H1 (cell line): ENCODE measurements at regions not wholly inside any gene's neighbourhood (a gene's known extent, or its start where the extent isn't known, plus 50 kb on each side); places are given as distances from the start of the nearest gene placed in this dataset.

ENCODE experiments used
- CTCF ChIA-PET: fragments of 300-600 bp; sonication (Branson Sonifier 250); formaldehyde crosslinking; loops from one replicate; lab custom pipeline; 2021; ENCODE audit not compliant: partially characterized antibody; lab: Charles Lee
- POLR2A ChIA-PET: fragments of 300-600 bp; sonication (Branson Sonifier 250); formaldehyde crosslinking; loops from one replicate; lab custom pipeline; 2021; ENCODE audit warnings: inconsistent platforms; ENCODE audit not compliant: partially characterized antibody; lab: Charles Lee
- DNase-seq, 2 experiments: peaks; one replicate each; pipeline versions ENCODE4 v3.0.0 to v3.0.0-alpha.2; 2010 to 2022; ENCODE audit warnings: low spot score in 2 of 2, low read depth in 1 of 2, mixed read lengths in 1 of 2
- FAIRE-seq: peaks from 2 replicates; lab custom pipeline; 2011; peaks lifted over from hg19 to GRCh38; lab: Jason Lieb, UNC
- H2AFZ ChIP-seq: 2 replicates; pipeline ENCODE4 v1.8.1; 2012; ENCODE audit warnings: low read length, inconsistent platforms
- H2AK5ac ChIP-seq: 2 replicates; pipeline ENCODE4 v1.6.1; 2013; ENCODE audit warnings: low read depth, low read length
- H2BK120ac ChIP-seq: replicated peaks from 2 replicates; pipeline ENCODE3; 2013; ENCODE audit warnings: low read depth, low read length, inconsistent platforms
- H2BK12ac ChIP-seq: 2 replicates; pipeline ENCODE4 v1.6.1; 2013; ENCODE audit warnings: low read depth, low read length
- H2BK15ac ChIP-seq: 2 replicates; pipeline ENCODE4 v1.6.1; 2013; ENCODE audit warnings: low read length
- H2BK20ac ChIP-seq: 2 replicates; pipeline ENCODE4 v1.6.1; 2013; ENCODE audit warnings: low read length
- H2BK5ac ChIP-seq: 2 replicates; pipeline ENCODE4 v1.6.1; 2013; ENCODE audit warnings: low read depth, low read length
- H3K14ac ChIP-seq: 2 replicates; pipeline ENCODE4 v1.6.1; 2013; ENCODE audit warnings: inconsistent platforms; ENCODE audit not compliant: insufficient read length
- H3K18ac ChIP-seq: 2 replicates; pipeline ENCODE4 v1.6.1; 2013; ENCODE audit warnings: low read length; ENCODE audit errors: extremely low read depth
- H3K23ac ChIP-seq: 2 replicates; pipeline ENCODE4 v1.6.1; 2013; ENCODE audit warnings: inconsistent platforms; ENCODE audit not compliant: insufficient read length
- H3K23me2 ChIP-seq: 2 replicates; pipeline ENCODE4 v1.6.1; 2013; ENCODE audit warnings: low read depth, low read length
- H3K27ac ChIP-seq: 2 replicates; pipeline ENCODE4 v1.6.1; 2011; ENCODE audit warnings: low read depth, low read length, inconsistent platforms
- H3K27me3 ChIP-seq, 4 experiments: replicated peaks in 1 of 4; 1 replicate in 1 of 4; 2 replicates in 3 of 4; pipeline versions ENCODE4 v1.6.1 to v1.8.1; 2011 to 2013; ENCODE audit warnings: low read length in 3 of 4, mild to moderate bottlenecking in 3 of 4, inconsistent platforms in 2 of 4, mixed read lengths in 2 of 4, moderate library complexity in 1 of 4; ENCODE audit not compliant: control insufficient read depth in 3 of 4, insufficient read depth in 3 of 4; ENCODE audit errors: extremely low read depth in 1 of 4
- H3K36me3 ChIP-seq, 4 experiments: 2 replicates each; pipeline versions ENCODE4 v1.6.1 to v1.8.1; 2011 to 2013; ENCODE audit warnings: mild to moderate bottlenecking in 4 of 4, low read length in 3 of 4, moderate library complexity in 2 of 4, control low read depth in 1 of 4, inconsistent platforms in 1 of 4; ENCODE audit not compliant: insufficient read depth in 4 of 4, control insufficient read depth in 2 of 4
- H3K4ac ChIP-seq: replicated peaks from 2 replicates; pipeline ENCODE3; 2013; ENCODE audit warnings: low read length, low read depth, mixed read lengths, inconsistent platforms; ENCODE audit not compliant: insufficient read length
- H3K4me1 ChIP-seq, 4 experiments: replicated peaks in 1 of 4; 1 replicate in 1 of 4; 2 replicates in 3 of 4; pipeline versions ENCODE4 v1.6.1 to v1.8.1; 2011 to 2013; ENCODE audit warnings: low read length in 3 of 4, inconsistent platforms in 2 of 4, mixed read lengths in 1 of 4; ENCODE audit not compliant: insufficient read depth in 4 of 4, control insufficient read depth in 3 of 4
- H3K4me2 ChIP-seq, 2 experiments: 2 replicates each; pipeline versions ENCODE4 v1.6.1 to v1.8.1; 2011 to 2013; ENCODE audit warnings: low read depth in 2 of 2, low read length in 2 of 2, control low read depth in 1 of 2, inconsistent platforms in 1 of 2, mild to moderate bottlenecking in 1 of 2; ENCODE audit not compliant: insufficient read depth in 1 of 2
- H3K4me3 ChIP-seq, 4 experiments: fragments of 200-600, 300-600 bp in 1 of 4; sonication (generic), shearing (Covaris generic), sonication (Bioruptor Twin) in 1 of 4; 2 replicates each; pipeline versions ENCODE4 v1.5.1 to v1.8.1; 2011 to 2016; ENCODE audit warnings: low read length in 4 of 4, low read depth in 3 of 4, control low read depth in 2 of 4, inconsistent platforms in 2 of 4, mild to moderate bottlenecking in 2 of 4, mixed read lengths in 1 of 4, moderate library complexity in 1 of 4; ENCODE audit not compliant: insufficient read depth in 2 of 4; ENCODE audit errors: extremely low read depth in 1 of 4
- H3K56ac ChIP-seq: replicated peaks from 2 replicates; pipeline ENCODE3; 2013; ENCODE audit warnings: low read depth, mild to moderate bottlenecking, mixed read lengths, low read length, inconsistent platforms; ENCODE audit not compliant: insufficient read length
- H3K79me1 ChIP-seq: 2 replicates; pipeline ENCODE4 v1.6.1; 2013; ENCODE audit warnings: low read depth, low read length, control low read depth
- H3K79me2 ChIP-seq, 2 experiments: 2 replicates each; pipeline versions ENCODE4 v1.6.1 to v1.8.1; 2012 to 2013; ENCODE audit warnings: low read length in 2 of 2, mild to moderate bottlenecking in 2 of 2, inconsistent platforms in 1 of 2; ENCODE audit not compliant: insufficient read depth in 2 of 2, control insufficient read depth in 1 of 2
- H3K9ac ChIP-seq, 4 experiments: replicated peaks in 1 of 4; 1 replicate in 1 of 4; 2 replicates in 3 of 4; pipeline versions ENCODE4 v1.6.1 to v1.8.1; 2011 to 2013; ENCODE audit warnings: low read depth in 3 of 4, low read length in 3 of 4, control low read depth in 2 of 4, mild to moderate bottlenecking in 2 of 4, moderate library complexity in 2 of 4, inconsistent platforms in 1 of 4; ENCODE audit errors: extremely low read depth in 1 of 4
- H3K9me3 ChIP-seq, 2 experiments: 2 replicates each; pipeline versions ENCODE4 v1.6.1 to v1.8.1; 2012 to 2013; ENCODE audit warnings: mild to moderate bottlenecking in 2 of 2, moderate library complexity in 2 of 2, control low read depth in 1 of 2, inconsistent platforms in 1 of 2, low read depth in 1 of 2, low read length in 1 of 2, mixed read lengths in 1 of 2; ENCODE audit not compliant: insufficient read depth in 2 of 2
- H4K20me1 ChIP-seq, 2 experiments: replicated peaks in 1 of 2; 2 replicates each; pipeline versions ENCODE3 to v1.8.1; 2011 to 2013; ENCODE audit warnings: inconsistent platforms in 2 of 2, low read length in 2 of 2, mild to moderate bottlenecking in 1 of 2; ENCODE audit not compliant: insufficient read depth in 2 of 2, control insufficient read depth in 1 of 2
- H4K5ac ChIP-seq: 2 replicates; pipeline ENCODE4 v1.6.1; 2013; ENCODE audit warnings: low read length, low read depth, mixed read lengths, inconsistent platforms; ENCODE audit not compliant: insufficient read length
- H4K8ac ChIP-seq: 2 replicates; pipeline ENCODE4 v1.8.0; 2013; ENCODE audit warnings: mild to moderate bottlenecking, moderate library complexity, low read length, inconsistent platforms; ENCODE audit not compliant: insufficient read depth; ENCODE audit errors: extremely low read depth
- H4K91ac ChIP-seq: replicated peaks from 2 replicates; pipeline ENCODE3; 2013; ENCODE audit warnings: low read length, mixed read lengths, inconsistent platforms; ENCODE audit not compliant: insufficient read length
- ATF2 ChIP-seq: IDR thresholded peaks from 2 replicates; pipeline ENCODE4 v1.6.1; 2012; ENCODE audit warnings: low read length, inconsistent platforms
- BCL11A ChIP-seq, 2 experiments: IDR thresholded peaks; one replicate each; pipeline ENCODE4 v1.6.1; 2011; ENCODE audit warnings: low read depth in 2 of 2, low read length in 2 of 2, mild to moderate bottlenecking in 2 of 2
- CEBPB ChIP-seq: IDR thresholded peaks from 2 replicates; pipeline ENCODE4 v1.6.1; 2012; ENCODE audit warnings: low read depth, low read length
- CTCF ChIP-seq, 3 experiments: IDR thresholded peaks; 1 replicate in 2 of 3; 2 replicates in 1 of 3; pipeline versions ENCODE4 v1.5.1 to v1.6.1; 2011; ENCODE audit warnings: low read length in 3 of 3, mild to moderate bottlenecking in 3 of 3, inconsistent platforms in 2 of 3, low read depth in 1 of 3, moderate library complexity in 1 of 3; ENCODE audit not compliant: insufficient read depth in 1 of 3; ENCODE audit errors: control extremely low read depth in 1 of 3
- GTF2F1 ChIP-seq: IDR thresholded peaks from 2 replicates; pipeline ENCODE4 v1.6.1; 2012; ENCODE audit warnings: low read depth, low read length, improper control_type of control experiment, borderline replicate concordance
- JUND ChIP-seq: IDR thresholded peaks from 2 replicates; pipeline ENCODE4 v1.6.1; 2011; ENCODE audit warnings: mild to moderate bottlenecking, improper control_type of control experiment, low read length
- KDM5A ChIP-seq: fragments of 200-600 bp; IDR thresholded peaks from 2 replicates; pipeline ENCODE4 v1.7.1; 2012; ENCODE audit warnings: mild to moderate bottlenecking, low read length, inconsistent platforms, mixed read lengths
- RFX5 ChIP-seq: IDR thresholded peaks from 2 replicates; pipeline ENCODE4 v1.6.1; 2011; ENCODE audit warnings: low read depth, low read length, improper control_type of control experiment, borderline replicate concordance
- SP1 ChIP-seq: IDR thresholded peaks from 2 replicates; pipeline ENCODE4 v1.6.1; 2011; ENCODE audit warnings: low read depth, low read length
- ZNF274 ChIP-seq: IDR thresholded peaks from 2 replicates; pipeline ENCODE4 v1.7.0; 2012; ENCODE audit warnings: low read length, borderline replicate concordance; ENCODE audit errors: extremely low read depth
- WGBS, 2 experiments: shearing (Covaris generic) in 1 of 2; methylation state at CpG; one replicate each; pipeline versions ENCODE4 v1.1.6 to v1.1.7; 2013 to 2015; ENCODE audit warnings: low lambda C conversion rate in 2 of 2, mixed read lengths in 2 of 2, inconsistent platforms in 1 of 2, low coverage in 1 of 2, missing lambda C conversion rate in 1 of 2; ENCODE audit not compliant: insufficient replicate concordance in 2 of 2, insufficient coverage in 1 of 2, insufficient read length in 1 of 2; ENCODE audit errors: extremely low coverage in 1 of 2, missing lambda C conversion rate in 1 of 2; 5-methylcytosine and 5-hydroxymethylcytosine counted together

DNA sequence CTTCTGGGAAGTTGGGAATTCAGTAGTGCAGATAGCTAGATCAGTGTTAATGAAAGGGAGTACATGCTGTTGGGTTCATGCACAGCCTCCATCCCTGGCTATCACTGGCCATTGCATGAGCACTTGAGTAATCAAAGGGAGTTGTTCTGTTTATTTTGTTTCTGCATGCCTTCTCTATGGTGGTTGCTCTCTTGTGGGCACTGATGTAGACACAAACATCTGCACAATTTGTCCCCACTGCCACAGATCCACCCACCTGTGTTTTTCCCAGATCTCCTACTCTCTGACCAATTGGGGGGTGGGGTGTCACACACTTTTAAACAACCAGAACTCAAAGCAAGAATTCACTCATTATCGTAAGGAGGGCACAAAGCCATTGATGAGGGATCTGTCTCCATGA, 89.7 kb upstream of the DHRS4 start:
- no peak overlapping the region for H3K27ac ChIP-seq
- DNase-seq = no peak
- no peak for FAIRE-seq
- H3K4ac ChIP-seq = no peak overlapping the region
- no peak overlapping the region for H3K56ac ChIP-seq
- no peak overlapping the region for H4K91ac ChIP-seq
- no peak overlapping the region for H3K14ac ChIP-seq
- H3K23me2 ChIP-seq = no peaks in the 10 kb centered on the region; the same call in 1 of the 2 replicates
- H2BK12ac ChIP-seq = no peak overlapping the region
- H3K36me3 ChIP-seq = no peaks in the 10 kb centered on the region
- H3K4me1 ChIP-seq = no peaks in the 10 kb centered on the region
- H3K79me2 ChIP-seq = no peaks in the 10 kb centered on the region
- H2BK5ac ChIP-seq = no peak overlapping the region
- no peaks in the 10 kb centered on the region for H4K20me1 ChIP-seq
- 55% methylated on average over 1 of the region's 1 CpG; no CpG with 5 or more reads in 1 of the 2 experiments for WGBS, 2 experiments
- H2AFZ ChIP-seq = no peak overlapping the region
- H2AK5ac ChIP-seq = no peak overlapping the region
- H3K9ac ChIP-seq = no peak overlapping the region
- H2BK15ac ChIP-seq = no peak overlapping the region
- H4K8ac ChIP-seq = no peak overlapping the region
- H3K4me3 ChIP-seq = no peak overlapping the region
- H4K5ac ChIP-seq = no peak overlapping the region
- no peaks in the 10 kb centered on the region for H3K79me1 ChIP-seq
- CTCF ChIA-PET = no interaction called here
- H3K23ac ChIP-seq = no peak overlapping the region
- no peak overlapping the region for H2BK120ac ChIP-seq
- POLR2A ChIA-PET = no interaction called here
- no peak overlapping the region for H3K4me2 ChIP-seq
- 0 out of 7 replicates have a peak, but pooled peaks cover 0 to 4% (median 0%) of the 10 kb centered on the region in 4 experiments for H3K27me3 ChIP-seq
- H2BK20ac ChIP-seq = no peak overlapping the region
- H3K9me3 ChIP-seq = peaks cover 49 to 73% of the 10 kb centered on the region in 2 experiments; a peak in 3 of 4 replicates
- H3K18ac ChIP-seq = no peak overlapping the region
- TF ChIP-seq BCL11A (IDR thresholded peaks at IDR 0.05; ENCODE audit: low read depth in 2 of 2, low read length in 2 of 2) (no peak), JUND (no peak), KDM5A (no peak), GTF2F1 (no peak), SP1 (no peak), CEBPB (no peak), RFX5 (no peak), ZNF274 (no peak), ATF2 (no peak), CTCF (IDR thresholded peaks at IDR 0.05; ENCODE audit: control extremely low read depth in 1 of 3, insufficient read depth in 1 of 3, low read depth in 1 of 3, low read length in 3 of 3) (no peak)
